H9 (cell line): ENCODE measurements at regions not wholly inside any gene's neighbourhood (a gene's known extent, or its start where the extent isn't known, plus 50 kb on each side); places are given as distances from the start of the nearest gene placed in this dataset.

Source experiments
- DNase-seq: peaks from one replicate; pipeline ENCODE4 v3.0.0-alpha.2; 2017
- H2AFZ ChIP-seq: one replicate; pipeline ENCODE4 v1.6.1; 2013; ENCODE audit warnings: mild to moderate bottlenecking, low read length, control low read depth, moderate library complexity
- H2AK5ac ChIP-seq: 2 replicates; pipeline ENCODE4 v1.6.1; 2013; ENCODE audit warnings: low read length, control low read depth, mixed read lengths; ENCODE audit not compliant: insufficient read length
- H2BK120ac ChIP-seq: one replicate; pipeline ENCODE4 v1.6.1; 2013; ENCODE audit warnings: low read depth, mild to moderate bottlenecking, low read length, control low read depth, inconsistent platforms; ENCODE audit not compliant: poor library complexity, severe bottlenecking
- H2BK12ac ChIP-seq: 2 replicates; pipeline ENCODE4 v1.6.1; 2013; ENCODE audit warnings: low read length, control low read depth, mixed read lengths, low read depth; ENCODE audit not compliant: insufficient read length
- H2BK15ac ChIP-seq: 2 replicates; pipeline ENCODE4 v1.6.1; 2013; ENCODE audit warnings: low read depth, low read length, control low read depth
- H2BK20ac ChIP-seq: one replicate; pipeline ENCODE4 v1.6.1; 2013; ENCODE audit warnings: low read depth, mild to moderate bottlenecking, low read length, control low read depth, inconsistent platforms; ENCODE audit not compliant: poor library complexity, severe bottlenecking
- H2BK5ac ChIP-seq: 2 replicates; pipeline ENCODE4 v1.6.1; 2013; ENCODE audit warnings: low read length, control low read depth, mixed read lengths; ENCODE audit not compliant: insufficient read length
- H3K14ac ChIP-seq: 2 replicates; pipeline ENCODE4 v1.6.1; 2013; ENCODE audit warnings: low read length, control low read depth; ENCODE audit not compliant: insufficient read depth
- H3K18ac ChIP-seq: 2 replicates; pipeline ENCODE4 v1.6.1; 2013; ENCODE audit warnings: low read depth, mild to moderate bottlenecking, mixed read lengths, low read length, control low read depth; ENCODE audit not compliant: insufficient read length
- H3K23ac ChIP-seq: 2 replicates; pipeline ENCODE4 v1.6.1; 2013; ENCODE audit warnings: low read length, control low read depth, mixed read lengths, low read depth; ENCODE audit not compliant: insufficient read length
- H3K23me2 ChIP-seq: 2 replicates; pipeline ENCODE4 v1.6.1; 2013; ENCODE audit warnings: low read depth, mild to moderate bottlenecking, mixed read lengths, low read length, control low read depth; ENCODE audit not compliant: insufficient read length, poor library complexity, severe bottlenecking
- H3K27ac ChIP-seq: 2 replicates; pipeline ENCODE4 v1.5.1; 2013; ENCODE audit warnings: low read length, control low read depth, mixed read lengths, low read depth; ENCODE audit not compliant: insufficient read length
- H3K27me3 ChIP-seq: 2 replicates; pipeline ENCODE4 v1.6.1; 2013; ENCODE audit warnings: low read length, control low read depth, inconsistent platforms; ENCODE audit not compliant: insufficient read depth
- H3K4ac ChIP-seq: 2 replicates; pipeline ENCODE4 v1.6.1; 2013; ENCODE audit warnings: low read depth, mild to moderate bottlenecking, control low read depth, inconsistent platforms, low read length, moderate library complexity
- H3K4me1 ChIP-seq: 2 replicates; pipeline ENCODE4 v1.6.1; 2013; ENCODE audit warnings: low read length, control low read depth, inconsistent platforms; ENCODE audit not compliant: insufficient read depth
- H3K4me2 ChIP-seq: 2 replicates; pipeline ENCODE4 v1.6.1; 2013; ENCODE audit warnings: low read length, control low read depth, mixed read lengths; ENCODE audit not compliant: insufficient read length, insufficient read depth
- H3K56ac ChIP-seq: 2 replicates; pipeline ENCODE4 v1.6.1; 2013; ENCODE audit warnings: low read depth, mild to moderate bottlenecking, mixed read lengths, low read length, control low read depth; ENCODE audit not compliant: insufficient read length
- H3K79me1 ChIP-seq: 2 replicates; pipeline ENCODE4 v1.6.1; 2013; ENCODE audit warnings: low read depth, mild to moderate bottlenecking, moderate library complexity, low read length, control low read depth, inconsistent platforms; ENCODE audit not compliant: insufficient read depth, poor library complexity, severe bottlenecking
- H3K79me2 ChIP-seq: 2 replicates; pipeline ENCODE4 v1.6.1; 2013; ENCODE audit warnings: low read length, control low read depth, inconsistent platforms; ENCODE audit not compliant: insufficient read depth
- H3K9ac ChIP-seq: 2 replicates; pipeline ENCODE4 v1.6.1; 2013; ENCODE audit warnings: low read length, control low read depth, mixed read lengths; ENCODE audit not compliant: insufficient read length; ENCODE audit errors: extremely low read depth
- H3K9me3 ChIP-seq: one replicate; pipeline ENCODE4 v1.6.1; 2013; ENCODE audit warnings: low read depth, low read length, inconsistent platforms; ENCODE audit not compliant: control insufficient read depth
- H3T11ph ChIP-seq: one replicate; pipeline ENCODE4 v1.6.1; 2013; ENCODE audit warnings: mild to moderate bottlenecking, low read length, control low read depth, inconsistent platforms
- H4K20me1 ChIP-seq: one replicate; pipeline ENCODE4 v1.6.1; 2013; ENCODE audit not compliant: control insufficient read depth, insufficient read length, insufficient read depth
- H4K5ac ChIP-seq: 2 replicates; pipeline ENCODE4 v1.6.1; 2013; ENCODE audit warnings: low read depth, mild to moderate bottlenecking, mixed read lengths, low read length, control low read depth; ENCODE audit not compliant: insufficient read length
- H4K8ac ChIP-seq: replicated peaks from 2 replicates; pipeline ENCODE4 v1.6.1; 2013; ENCODE audit warnings: low read length, control low read depth, mixed read lengths, low read depth; ENCODE audit not compliant: insufficient read length
- H4K91ac ChIP-seq: 2 replicates; pipeline ENCODE4 v1.6.1; 2013; ENCODE audit warnings: low read depth, mild to moderate bottlenecking, moderate library complexity, mixed read lengths, low read length, control low read depth; ENCODE audit not compliant: insufficient read length
- H3K27ac Mint-ChIP-seq, 3 experiments: 2 replicates in 2 of 3; 3 replicates in 1 of 3; pipeline ENCODE4 v1.8.0; 2020 to 2021; ENCODE audit warnings: mixed read lengths in 3 of 3, mild to moderate bottlenecking in 1 of 3, moderate library complexity in 1 of 3
- H3K27me3 Mint-ChIP-seq: 2 replicates; pipeline ENCODE4 v1.8.0; 2021; ENCODE audit warnings: low read depth, mild to moderate bottlenecking, moderate library complexity, mixed read lengths
- H3K36me3 Mint-ChIP-seq, 3 experiments: 2 replicates in 2 of 3; 3 replicates in 1 of 3; pipeline ENCODE4 v1.8.0; 2020 to 2021; ENCODE audit warnings: low read depth in 3 of 3, mixed read lengths in 3 of 3; ENCODE audit not compliant: insufficient read depth in 1 of 3
- H3K4me1 Mint-ChIP-seq, 2 experiments: 2 replicates each; pipeline ENCODE4 v1.8.0; 2020; ENCODE audit warnings: mixed read lengths in 2 of 2
- H3K4me3 Mint-ChIP-seq, 2 experiments: 2 replicates in 1 of 2; 3 replicates in 1 of 2; pipeline ENCODE4 v1.8.0; 2020 to 2021; ENCODE audit warnings: mild to moderate bottlenecking in 2 of 2, mixed read lengths in 2 of 2, moderate library complexity in 1 of 2
- H3K9me3 Mint-ChIP-seq, 2 experiments: 2 replicates in 1 of 2; 3 replicates in 1 of 2; pipeline ENCODE4 v1.8.0; 2020; ENCODE audit warnings: mild to moderate bottlenecking in 2 of 2, mixed read lengths in 2 of 2, moderate library complexity in 1 of 2
- CTCF ChIP-seq: fragments of 200-600 bp; sonication (generic); conservative IDR thresholded peaks from 3 replicates; pipeline ENCODE4 v1.8.0; 2021; ENCODE audit warnings: antibody characterized with exemption, mild to moderate bottlenecking
- WGBS: extraction: QIAGEN DNeasy Blood & Tissue Kit; methylation state at CpG from one replicate; pipeline ENCODE4 v1.1.7; 2013; ENCODE audit warnings: missing lambda C conversion rate, low lambda C conversion rate, mixed read lengths; ENCODE audit not compliant: insufficient read length; ENCODE audit errors: extremely low coverage; 5-methylcytosine and 5-hydroxymethylcytosine counted together

- H3K79me2 ChIP-seq = no peaks in the 10 kb centered on the region
- H3K4me1 ChIP-seq = peaks cover 3% of the 10 kb centered on the region; the same call in 1 of the 2 replicates
- H3K4me2 ChIP-seq = no peak overlapping the region
- no peak overlapping the region for H4K8ac ChIP-seq
- no peak overlapping the region for H3K27ac ChIP-seq
- Mint-ChIP-seq H3K4me3 (no peak overlapping the region), H3K4me1 (peaks cover 23 to 24% of the 10 kb centered on the region in 2 experiments), H3K27ac (no peak overlapping the region), H3K27me3 (peaks cover 2% of the 10 kb centered on the region; the same call in 1 of the 2 replicates), H3K36me3 (no peaks in the 10 kb centered on the region), H3K9me3 (peaks cover 0 to 2% of the 10 kb centered on the region in 2 experiments; a peak in 1 of 5 replicates)
- H3K18ac ChIP-seq = no peak overlapping the region
- no peaks in the 10 kb centered on the region for H4K20me1 ChIP-seq
- no peak overlapping the region for H2BK120ac ChIP-seq
- H3K79me1 ChIP-seq = no peaks in the 10 kb centered on the region
- WGBS = no CpG with 5 or more reads among the region's 7 CpGs
- no peak overlapping the region for H2AFZ ChIP-seq
- H2AK5ac ChIP-seq = no peak overlapping the region
- H3K23ac ChIP-seq = no peak overlapping the region
- H3T11ph ChIP-seq = no peak overlapping the region
- H3K27me3 ChIP-seq = no peaks in the 10 kb centered on the region
- no peak overlapping the region for H4K91ac ChIP-seq
- H2BK20ac ChIP-seq = no peak overlapping the region
- DNase-seq = no peak
- no peak overlapping the region for H2BK5ac ChIP-seq
- H3K9me3 ChIP-seq = no peaks in the 10 kb centered on the region
- H3K9ac ChIP-seq = no peak overlapping the region
- no peaks in the 10 kb centered on the region for H3K23me2 ChIP-seq
- H3K4ac ChIP-seq = no peak overlapping the region
- no peak overlapping the region for H4K5ac ChIP-seq
- no peak for TF ChIP-seq CTCF
- H3K56ac ChIP-seq = no peak overlapping the region
- no peak overlapping the region for H2BK12ac ChIP-seq
- 0 out of 2 replicates have a peak overlapping the region, but pooled peaks have one; percentile 34 for H3K14ac ChIP-seq
- no peak overlapping the region for H2BK15ac ChIP-seq
These were observed 733.1 kb downstream of the TYW1 start for GRCh38 chr7:67729771-67730170.
